GM21390 (cell line): ENCODE measurements at regions not wholly inside any gene's neighbourhood (a gene's known extent, or its start where the extent isn't known, plus 50 kb on each side); places are given as distances from the start of the nearest gene placed in this dataset.

Experiments
- ATAC-seq: cut with Tn5 transposase; IDR thresholded peaks from one replicate; pipeline ENCODE4 v1.9.1; 2021; ENCODE audit not compliant: unreplicated experiment

DNA sequence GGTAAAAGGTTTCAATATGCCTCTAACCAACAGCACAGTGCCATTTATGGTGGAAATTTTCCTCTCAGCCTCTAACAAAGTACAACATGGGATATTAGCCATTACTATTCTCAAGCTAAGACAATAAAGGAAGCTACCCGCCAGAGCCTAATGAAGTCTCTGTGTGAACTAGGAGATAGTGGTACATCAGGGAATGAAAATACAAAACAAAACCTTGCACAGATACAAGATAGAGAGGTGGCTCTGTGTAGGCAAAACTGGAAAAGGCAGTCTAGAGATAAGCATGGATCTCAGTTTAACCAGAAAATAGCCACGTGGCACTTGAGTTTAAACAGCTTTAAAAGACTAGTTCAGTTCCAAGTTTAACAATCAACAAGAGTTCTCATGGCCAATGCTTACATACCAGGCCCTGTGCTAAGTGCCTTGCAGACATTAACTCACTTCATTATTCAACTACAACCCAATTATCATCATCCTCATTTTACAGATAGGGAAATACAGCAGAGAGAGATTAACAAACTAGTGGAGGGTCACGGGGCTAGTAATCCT lies 279.3 kb downstream of the IGSF11 start:
- no peak for ATAC-seq

DNA sequence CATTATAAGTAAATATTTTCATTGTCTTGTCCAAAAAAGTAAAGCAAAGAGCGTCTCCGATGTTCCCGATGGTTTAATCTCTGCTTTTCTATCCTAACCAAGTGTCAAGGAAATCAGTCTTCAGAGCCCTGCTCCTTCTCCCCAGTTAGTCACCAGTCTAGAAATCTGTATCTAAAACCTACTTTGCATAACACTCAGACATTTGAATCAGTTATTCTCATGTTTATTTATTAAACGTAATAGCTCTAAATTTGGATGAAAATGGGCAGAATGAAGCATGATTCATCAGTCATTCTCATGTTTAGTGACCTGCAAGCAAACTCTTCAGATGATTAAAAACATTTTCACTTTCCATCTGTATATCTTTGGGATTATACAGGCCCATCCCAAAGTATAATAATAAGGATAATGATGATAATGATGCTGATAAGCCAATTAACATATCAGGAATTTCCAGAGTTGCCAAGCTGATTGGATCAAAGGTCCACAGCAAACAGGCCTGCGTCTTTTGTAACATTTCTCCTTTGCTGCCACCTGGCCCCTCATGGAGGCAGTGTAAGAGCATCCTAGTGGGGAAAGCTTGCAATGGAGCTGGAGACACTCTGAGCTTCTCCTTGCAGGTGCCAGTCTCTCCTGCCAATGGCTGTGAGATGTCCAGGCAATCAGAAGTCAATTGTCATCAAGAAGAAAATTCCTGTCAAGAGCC lies 273.9 kb downstream of the IGSF11 start:
- peak; percentile 53 for ATAC-seq

DNA sequence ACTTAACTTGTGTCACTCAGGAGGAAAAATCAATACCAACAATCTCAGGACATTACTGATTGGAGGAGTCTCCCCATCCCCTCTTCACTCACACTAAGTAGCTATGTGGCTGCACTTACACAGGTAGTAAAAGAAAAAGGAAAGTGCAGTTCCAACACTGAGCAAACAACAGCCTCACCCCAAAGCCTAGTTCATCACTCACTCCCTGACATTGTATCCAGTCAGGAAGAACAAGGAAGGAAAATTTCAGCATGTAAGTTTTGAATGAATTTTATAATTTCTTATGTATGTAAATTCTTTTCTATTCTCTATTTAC lies 273.4 kb downstream of the IGSF11 start:
- ATAC-seq = peak; percentile 22

DNA sequence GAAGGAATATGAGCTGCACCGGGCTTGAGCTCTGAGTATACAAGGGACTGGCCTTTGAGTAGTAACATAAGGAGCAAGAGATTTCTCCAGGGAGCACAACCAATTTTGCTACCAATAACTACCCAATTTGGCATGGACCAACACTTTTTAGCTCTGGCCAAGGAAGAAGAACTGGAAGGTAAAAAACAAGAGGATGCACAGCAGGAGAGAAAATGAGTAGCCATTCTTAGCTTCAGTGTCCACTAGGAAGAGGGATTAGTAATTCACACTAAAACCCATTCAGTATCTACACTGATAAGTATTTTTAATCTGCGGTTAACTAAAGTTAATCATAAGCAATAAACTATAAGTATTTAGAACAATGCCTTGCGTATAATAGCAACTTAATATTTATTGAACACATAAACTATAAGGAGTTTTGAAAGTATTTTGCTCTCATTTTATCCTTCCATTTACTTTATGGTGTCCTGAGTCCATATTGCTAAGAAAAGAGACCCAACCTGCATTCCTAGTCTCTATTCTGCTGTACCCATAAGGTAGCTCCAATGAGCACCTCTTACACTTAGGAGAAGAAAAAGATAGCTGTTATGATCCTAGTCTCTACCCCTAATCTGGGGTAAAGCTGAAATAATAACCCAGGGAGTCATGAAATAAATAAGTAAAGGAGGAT lies 268.9 kb downstream of the IGSF11 start:
- ATAC-seq = no peak

DNA sequence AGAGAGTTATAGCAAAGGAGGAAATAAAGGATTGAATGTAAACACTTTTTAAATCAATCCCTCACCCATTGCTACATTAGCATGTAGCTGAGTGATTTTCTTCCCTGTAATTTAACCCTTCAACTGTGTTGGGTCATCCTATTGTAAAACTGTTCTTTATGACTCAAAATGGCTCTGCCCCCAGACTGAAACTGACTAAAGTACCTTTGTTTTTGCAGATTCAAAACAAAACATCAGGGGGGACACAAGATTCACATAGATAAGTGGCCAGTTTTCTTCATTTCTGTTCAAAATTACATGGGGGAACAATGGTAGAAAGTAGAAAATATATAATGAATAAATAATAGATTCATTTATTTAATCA lies 268.4 kb downstream of the IGSF11 start:
- no peak for ATAC-seq

DNA sequence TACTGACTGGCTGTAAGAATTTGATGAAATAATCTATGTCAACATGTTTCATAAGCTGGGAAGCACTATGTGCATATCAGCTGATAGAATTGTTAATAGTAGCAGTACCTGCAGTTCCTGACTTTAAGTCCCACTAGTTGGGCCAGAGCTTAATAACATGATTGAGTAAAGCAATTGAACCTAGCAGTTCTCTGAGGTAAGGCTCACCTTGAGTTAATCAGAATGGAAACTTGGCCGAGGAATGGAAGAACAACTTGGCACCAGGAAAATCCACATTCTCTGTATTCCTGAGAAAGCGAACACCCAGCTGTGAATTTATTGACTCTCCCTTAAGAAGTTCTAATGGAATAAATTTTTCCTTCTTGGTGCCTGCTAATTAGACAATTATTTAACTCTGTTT lies 262.6 kb downstream of the IGSF11 start:
- ATAC-seq = no peak

DNA sequence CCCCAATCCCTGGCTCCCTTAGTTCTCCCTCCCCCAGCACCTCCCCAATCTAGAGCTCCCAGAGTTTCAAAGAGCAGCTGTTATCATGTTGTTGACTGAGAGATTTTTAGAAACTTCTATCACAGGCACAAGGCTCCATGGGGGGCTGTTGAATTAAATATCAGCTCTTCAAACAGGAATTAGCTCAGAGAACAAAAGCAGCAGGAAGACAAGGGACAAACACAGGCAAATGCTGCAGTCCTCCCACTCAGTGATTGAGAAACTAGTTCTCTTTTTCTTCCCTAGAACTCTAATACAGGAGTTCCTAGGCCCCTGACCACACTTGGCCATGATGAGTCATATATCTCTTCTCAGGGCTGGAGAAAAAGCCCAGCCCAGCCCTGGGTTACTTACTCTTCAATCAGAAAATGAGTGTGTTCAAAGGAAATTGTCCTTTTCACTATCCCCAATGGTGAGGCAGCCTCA lies 262.1 kb downstream of the IGSF11 start:
- peak; percentile 97 for ATAC-seq

DNA sequence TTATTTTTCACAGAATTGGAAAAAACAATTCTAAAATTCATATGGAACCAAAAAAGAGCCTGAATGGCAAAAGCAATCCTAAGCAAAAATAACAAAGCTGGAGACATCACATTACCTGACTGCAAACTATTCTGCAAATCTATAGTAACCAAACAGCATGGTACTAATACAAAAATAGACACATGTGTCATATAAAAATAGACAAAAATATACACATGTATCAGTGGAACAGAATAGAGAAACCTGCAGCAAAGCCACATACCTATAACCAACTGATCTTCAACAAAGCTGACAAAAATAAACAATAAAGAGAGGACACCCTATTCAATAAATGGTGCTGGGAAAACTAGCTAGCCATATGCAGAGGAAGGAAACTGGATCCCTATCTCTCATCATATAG lies 259.6 kb downstream of the IGSF11 start:
- ATAC-seq = no peak

DNA sequence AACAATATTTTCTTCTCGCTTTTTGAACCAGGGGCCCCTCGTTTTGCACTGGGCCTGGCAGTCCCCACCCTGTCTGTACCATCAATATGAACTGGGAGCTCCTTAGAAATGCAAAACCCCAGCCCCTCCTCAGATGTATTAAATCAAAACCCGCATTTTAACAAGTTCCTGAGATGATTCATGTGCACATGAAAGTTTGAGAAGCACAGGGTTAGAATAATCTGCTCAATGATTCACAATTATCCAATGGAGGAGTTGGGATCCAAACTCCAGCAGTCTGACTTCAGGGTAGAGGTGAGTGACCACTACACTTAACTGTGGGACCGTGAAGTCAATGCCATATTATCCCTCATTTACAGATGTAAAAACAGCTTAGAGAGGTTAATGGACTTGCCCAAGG lies 256.4 kb downstream of the IGSF11 start:
- no peak for ATAC-seq

DNA sequence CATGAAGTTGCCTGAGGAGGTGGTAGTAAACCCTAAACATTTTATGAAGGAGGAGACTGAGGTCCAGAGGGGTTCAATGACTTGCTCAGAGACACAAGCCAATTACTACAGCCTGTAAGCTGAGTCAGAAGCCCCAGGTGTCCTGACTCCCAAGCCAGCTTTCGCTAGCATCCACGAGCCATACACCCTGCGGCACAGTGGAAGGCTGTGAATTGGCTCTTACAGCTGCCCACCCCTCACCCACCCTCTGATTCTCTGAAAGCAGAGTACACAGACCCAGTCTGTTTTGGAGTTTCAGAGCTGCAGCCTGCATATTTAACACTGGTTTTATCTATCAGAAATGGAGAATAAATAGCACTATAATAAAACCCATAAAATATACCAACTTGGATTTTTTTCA lies 253.4 kb downstream of the IGSF11 start:
- ATAC-seq = no peak

DNA sequence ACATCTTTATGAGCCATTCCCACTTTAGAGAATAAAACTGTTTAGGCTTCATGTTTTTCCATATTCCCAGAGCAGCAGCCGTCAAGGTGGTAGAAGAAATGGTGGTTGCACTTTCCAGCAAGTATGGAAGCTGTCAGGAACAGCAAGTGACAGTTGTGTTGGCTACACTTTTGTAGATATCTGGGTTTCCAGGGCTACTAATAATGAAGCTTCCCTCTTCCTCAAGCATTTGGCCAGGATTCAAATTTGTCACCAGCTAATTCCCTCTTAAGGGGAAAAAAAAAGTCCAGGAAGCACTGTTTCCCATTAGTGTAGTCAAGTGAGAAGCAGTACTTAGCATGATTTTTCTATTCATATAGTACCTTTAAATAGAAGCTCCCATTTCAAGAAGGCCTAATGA lies 252.8 kb downstream of the IGSF11 start:
- no peak for ATAC-seq

DNA sequence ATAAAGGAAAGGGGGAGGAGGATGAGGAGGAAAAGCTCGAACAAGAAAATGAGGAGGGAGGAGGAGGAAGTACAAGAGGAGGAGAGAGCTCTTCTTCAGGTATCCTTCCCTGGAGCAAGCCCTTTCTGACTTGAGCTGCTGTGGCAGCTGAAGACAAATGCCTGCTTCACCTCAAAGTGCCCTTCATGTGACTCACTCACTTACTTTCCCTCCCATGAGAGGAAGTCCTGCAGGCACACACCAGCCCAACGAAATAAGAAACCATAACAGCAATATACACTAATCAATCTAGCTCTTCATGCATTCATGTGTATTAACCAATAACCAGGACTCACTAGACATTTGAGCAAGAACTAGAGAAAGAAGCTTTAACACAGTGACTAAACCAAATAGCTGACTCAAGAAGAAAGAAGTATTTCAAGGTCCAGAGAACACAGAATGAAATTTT lies 251.9 kb downstream of the IGSF11 start:
- peak; percentile 91 for ATAC-seq

DNA sequence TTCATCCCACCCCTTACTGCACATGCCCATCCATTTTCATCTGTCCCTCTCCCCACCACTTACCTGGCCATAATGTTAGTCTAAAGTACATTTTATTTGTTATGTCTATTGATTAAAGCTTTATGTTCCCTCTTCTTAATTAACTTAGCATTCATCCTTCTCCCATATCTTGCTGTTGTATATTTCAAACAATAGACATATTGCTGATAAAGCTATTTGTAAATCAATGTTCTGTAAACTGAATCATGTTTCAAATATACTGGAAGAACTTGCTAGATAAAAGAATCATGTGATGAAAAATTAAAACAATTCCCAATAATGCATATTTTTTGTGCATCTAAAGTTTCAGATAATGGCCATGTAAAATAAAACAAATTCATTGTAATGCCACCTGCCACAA lies 249.2 kb downstream of the IGSF11 start:
- ATAC-seq = no peak

DNA sequence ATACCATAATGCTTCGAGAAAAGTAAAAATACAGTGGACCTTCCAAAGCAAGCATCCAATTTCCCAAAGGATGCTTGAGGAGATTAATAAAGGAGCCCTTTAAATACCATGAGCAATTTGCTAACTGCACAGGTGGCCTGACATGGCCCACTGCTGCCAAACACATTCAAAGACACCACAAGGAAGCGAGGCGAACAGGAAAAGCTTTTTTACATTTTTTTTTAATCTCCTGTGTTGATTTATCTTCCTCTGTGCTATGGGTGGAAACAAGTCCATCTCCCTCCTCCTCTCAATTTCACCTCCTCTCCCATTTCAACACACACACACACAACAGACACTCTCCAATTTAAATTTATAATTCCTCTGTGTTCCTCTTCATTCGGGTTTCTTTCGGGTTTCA lies 243.4 kb downstream of the IGSF11 start:
- no peak for ATAC-seq

DNA sequence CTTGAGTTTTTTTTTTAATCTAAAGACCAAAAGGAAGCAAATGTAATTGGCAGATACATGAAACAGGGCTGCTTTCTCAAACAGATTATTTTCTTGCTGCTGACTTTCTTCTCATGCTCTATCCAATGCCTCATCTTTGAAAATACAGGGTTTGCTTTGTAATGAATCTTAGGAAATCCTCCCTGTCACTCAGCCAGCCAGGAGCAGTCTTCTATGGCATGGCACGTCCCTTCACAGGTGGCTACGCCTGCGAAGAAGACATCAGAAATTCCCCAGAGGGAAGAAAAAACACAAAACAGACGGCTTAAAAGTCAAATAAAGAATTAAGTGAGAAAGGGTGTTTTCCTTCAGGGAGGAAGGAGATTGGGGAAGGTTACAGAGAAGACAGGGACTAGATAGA lies 242.5 kb downstream of the IGSF11 start:
- no peak for ATAC-seq

DNA sequence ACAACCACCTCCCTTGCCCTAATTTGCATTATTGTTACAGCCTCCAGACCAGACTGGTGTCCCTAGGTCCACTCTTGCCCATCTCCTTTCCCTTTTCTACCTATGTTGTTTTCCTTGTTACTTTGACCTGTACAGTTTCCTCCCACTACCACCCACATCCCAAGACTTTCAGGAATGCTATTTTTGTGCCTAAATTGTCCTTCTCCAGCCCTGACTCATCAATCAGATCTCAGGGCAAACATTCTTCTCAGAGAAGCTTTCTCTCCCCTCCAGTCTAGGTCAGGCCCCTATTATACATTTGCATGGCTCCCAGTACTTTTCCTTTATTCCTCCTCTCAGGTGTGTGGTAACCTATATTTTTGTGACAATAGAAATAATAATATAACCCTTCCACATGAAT lies 241.5 kb downstream of the IGSF11 start:
- no peak for ATAC-seq

DNA sequence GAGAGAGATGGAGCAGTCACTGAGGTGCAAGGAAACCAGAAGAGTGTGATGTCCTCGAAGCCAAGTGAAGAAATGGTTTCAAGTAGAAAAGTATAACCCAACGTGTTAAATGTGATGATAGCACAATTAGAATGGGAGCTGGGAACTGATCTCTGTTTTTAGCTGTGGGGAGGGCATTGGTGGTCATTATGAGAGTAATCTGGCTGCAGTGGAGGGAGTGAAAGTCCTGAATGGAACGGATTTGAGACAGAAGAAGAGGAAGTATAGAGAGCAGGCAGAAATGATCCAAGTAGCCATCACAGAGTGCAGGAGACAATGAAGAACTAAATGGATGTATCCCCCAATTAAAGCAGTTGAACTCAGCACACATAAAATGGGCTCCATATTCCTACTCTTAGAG lies 235.3 kb downstream of the IGSF11 start:
- no peak for ATAC-seq

DNA sequence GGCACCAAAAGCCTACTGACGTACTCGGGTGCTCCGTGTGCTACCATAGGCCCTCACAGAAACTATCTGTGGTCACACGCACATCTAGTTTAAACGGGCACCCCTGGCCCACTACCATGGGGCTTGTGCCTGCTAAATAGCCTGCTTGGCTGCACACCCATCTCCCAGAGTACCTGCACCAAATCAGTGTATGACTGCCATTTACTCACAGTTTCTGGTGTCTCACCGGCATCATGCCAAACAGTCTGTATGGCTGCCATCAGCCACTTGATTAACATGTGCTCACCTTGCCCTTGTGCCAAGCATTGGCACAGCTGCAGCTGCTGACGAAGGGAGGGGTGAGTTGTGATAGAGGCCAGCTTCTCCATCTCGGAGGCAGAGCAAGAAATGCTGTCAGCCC lies 232.7 kb downstream of the IGSF11 start:
- no peak for ATAC-seq

DNA sequence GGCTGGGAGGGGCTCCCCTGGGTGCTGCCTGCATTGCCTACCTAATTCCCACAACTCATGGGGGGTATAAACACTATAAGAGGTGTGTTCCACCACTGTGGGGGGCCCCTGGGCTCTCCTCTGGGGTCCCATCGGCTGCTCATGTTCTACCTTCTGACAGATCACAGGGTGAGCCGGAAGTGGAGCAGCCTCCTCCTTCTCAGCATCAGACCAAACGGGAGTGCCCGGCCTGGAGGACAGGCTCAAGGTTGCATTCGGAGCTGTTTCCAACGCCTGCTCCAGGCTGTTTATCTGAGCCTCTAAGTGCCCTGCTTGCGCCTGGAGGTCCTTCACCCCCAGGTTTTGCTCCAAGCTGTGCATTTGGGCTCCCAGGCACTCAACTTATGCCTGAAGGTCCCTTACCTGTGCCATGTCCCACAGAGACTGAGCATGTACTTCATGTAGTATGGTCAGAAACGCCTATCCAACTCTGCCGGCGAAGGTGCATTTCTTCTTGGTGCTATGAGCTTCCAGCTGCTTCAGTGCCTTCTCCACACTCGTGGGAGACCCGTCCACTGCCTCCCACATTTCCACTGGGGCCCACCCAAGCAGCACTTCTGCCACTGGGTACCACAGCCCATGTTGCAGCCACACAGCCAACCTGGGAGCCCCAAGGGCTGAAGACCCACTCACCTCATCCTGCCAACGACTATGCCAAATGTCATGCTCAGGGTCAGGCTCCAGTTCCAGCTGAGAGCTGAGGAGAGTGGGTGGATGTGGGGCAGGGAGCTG lies 232.1 kb downstream of the IGSF11 start:
- no peak for ATAC-seq

DNA sequence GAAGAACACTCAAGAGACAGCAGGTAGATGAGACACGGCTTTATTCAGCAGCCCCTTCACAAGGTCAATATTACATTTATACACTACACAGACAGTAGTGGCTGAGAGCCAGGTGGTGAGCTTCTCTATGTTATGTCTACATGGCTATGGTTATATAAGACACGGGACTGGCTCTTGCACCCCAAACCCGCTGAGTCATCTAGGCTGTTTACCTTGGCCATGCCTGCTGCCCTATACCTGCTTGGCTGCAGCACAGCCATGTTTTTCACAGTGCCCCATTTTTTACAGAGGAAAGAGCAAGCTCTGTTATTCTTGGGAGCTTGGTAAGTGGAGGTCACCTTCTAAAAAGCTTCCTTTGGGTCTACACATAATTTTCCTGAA lies 231.6 kb downstream of the IGSF11 start:
- ATAC-seq = no peak

DNA sequence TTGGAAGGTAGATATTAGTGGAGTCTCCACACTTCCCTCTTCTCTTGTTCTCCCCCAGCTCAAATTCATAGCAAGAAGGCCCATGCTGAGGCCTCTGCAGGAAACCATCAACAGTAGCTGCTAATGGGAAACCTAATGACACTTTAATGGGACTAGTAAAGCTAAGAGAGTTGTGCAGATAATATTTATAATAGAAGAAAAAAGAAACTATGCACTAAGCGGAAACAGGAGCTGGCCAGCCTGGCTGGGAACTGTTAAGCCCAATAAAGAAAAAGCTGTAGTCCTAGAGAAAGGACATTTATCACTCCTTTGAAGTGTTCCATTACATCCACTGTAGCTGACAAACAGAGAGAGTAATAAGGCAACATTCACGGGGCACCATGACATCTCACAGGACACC lies 229.6 kb downstream of the IGSF11 start:
- no peak for ATAC-seq

DNA sequence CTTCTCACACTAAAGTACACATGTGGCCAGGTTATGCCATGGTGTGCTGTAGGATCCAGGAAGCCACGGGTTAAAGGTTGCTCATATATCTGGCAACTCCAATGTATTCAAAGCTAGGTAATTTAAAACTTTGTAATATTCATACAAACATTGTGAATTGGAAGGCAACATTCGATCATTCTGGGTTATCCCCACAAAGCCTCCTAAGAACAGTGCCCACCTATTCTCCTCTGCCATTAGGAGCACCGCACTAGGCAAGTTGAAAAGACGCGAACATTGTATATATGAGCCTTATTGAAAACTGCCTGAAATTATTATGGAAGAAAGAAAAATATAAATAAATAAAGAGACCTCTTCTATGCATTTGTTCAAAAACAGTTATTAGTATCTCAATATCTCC lies 228.2 kb downstream of the IGSF11 start:
- ATAC-seq = no peak
